ENCODE measurements at regions not wholly inside any gene's neighbourhood (a gene's known extent, or its start where the extent isn't known, plus 50 kb on each side); places are given as distances from the start of the nearest gene placed in this dataset.
"Not testable (repeated sequence)": the region's sequence is repeated elsewhere in the genome, so short reads cannot be mapped to it uniquely, and the experiment has no call there.

- peak in 1 of 2 donors; percentile 9 for TF ChIP-seq CTCF (conservative IDR thresholded peaks at IDR 0.05 in 1 of 2, IDR thresholded peaks at IDR 0.05 in 1 of 2; ENCODE audit: extremely low read depth in 1 of 2, insufficient read depth in 1 of 2, low read depth in 1 of 2, low read length in 2 of 2)
- TF ChIP-seq EZH2 (IDR thresholded peaks at IDR 0.05; ENCODE audit: borderline replicate concordance, low read length): not testable (repeated sequence)
These were observed 4147.2 kb upstream of the TPTE start for GRCh38 chr21:6374232-6374631.

All from mammary epithelial cell (primary cell).